ENCODE measurements at regions not wholly inside any gene's neighbourhood (a gene's known extent, or its start where the extent isn't known, plus 50 kb on each side); places are given as distances from the start of the nearest gene placed in this dataset.

GRCh38 chr9:96159596-96159995 is 142.4 kb downstream of the HSD17B3 start:
- Histone ChIP-seq H3K4me3 (no peak overlapping the region), H3K9me3 (peaks cover 0 to 5% (median 3%) of the 10 kb centered on the region in 8 donors), H3K4me1 (peaks cover 0 to 26% (median 4%) of the 10 kb centered on the region in 6 donors), H3K27me3 (replicated peaks in 1 of 7) (peaks cover 0 to 17% (median 0%) of the 10 kb centered on the region in 7 donors), H3K27ac (peak overlapping the region in 2 of 8 donors; percentile 38 to 42), H3K36me3 (no peaks in the 10 kb centered on the region)
- TF ChIP-seq CTCF (IDR thresholded peaks at IDR 0.05 in 8 of 11, conservative IDR thresholded peaks at IDR 0.05 in 3 of 11) (no peak), POLR2AphosphoS5 (IDR thresholded peaks at IDR 0.05) (no peak), POLR2A (IDR thresholded peaks at IDR 0.05) (no peak)
- 80 to 99% (median 92%) methylated on average over 4 of the region's 4 CpGs for WGBS, 5 donors
- intact Hi-C loops (cut with DNase I; ENCODE audit: low total_unique reads): no loop called here
- no peak for DNase-seq

- H3K27me3 ChIP-seq (replicated peaks in 1 of 7): peaks cover 0 to 17% (median 0%) of the 10 kb centered on the region in 7 donors
- H3K36me3 ChIP-seq: no peaks in the 10 kb centered on the region
- WGBS, 5 donors: 24 to 41% (median 35%) methylated on average over 9 of the region's 9 CpGs
- H3K9me3 ChIP-seq: peaks cover 0 to 5% (median 3%) of the 10 kb centered on the region in 8 donors
- intact Hi-C loops (cut with DNase I; ENCODE audit: low total_unique reads): no loop called here
- TF ChIP-seq POLR2AphosphoS5 (IDR thresholded peaks at IDR 0.05): no peak
- peaks cover 0 to 26% (median 2%) of the 10 kb centered on the region in 6 donors for H3K4me1 ChIP-seq
- peak overlapping the region in 2 of 8 donors; percentile 38 to 42 for H3K27ac ChIP-seq
- no peak overlapping the region for H3K4me3 ChIP-seq
- no peak for DNase-seq
Observed at GRCh38 chr9:96158909-96159575, 142.9 kb downstream of the HSD17B3 start.

GRCh38 chr9:96158147-96158546 is 143.8 kb downstream of the HSD17B3 start:
- Histone ChIP-seq H3K36me3 (no peaks in the 10 kb centered on the region), H3K9me3 (peaks cover 0 to 5% (median 3%) of the 10 kb centered on the region in 8 donors), H3K27me3 (replicated peaks in 1 of 7) (peaks cover 0 to 17% (median 0%) of the 10 kb centered on the region in 7 donors), H3K27ac (no peak overlapping the region), H3K4me1 (peaks cover 0 to 26% (median 2%) of the 10 kb centered on the region in 6 donors), H3K4me3 (no peak overlapping the region)
- 88 to 96% (median 94%) methylated on average over 8 of the region's 8 CpGs for WGBS, 5 donors
- DNase-seq: no peak
- intact Hi-C loops (cut with DNase I; ENCODE audit: low total_unique reads): no loop called here
- TF ChIP-seq POLR2A (IDR thresholded peaks at IDR 0.05): no peak
- TF ChIP-seq CTCF (IDR thresholded peaks at IDR 0.05 in 8 of 11, conservative IDR thresholded peaks at IDR 0.05 in 3 of 11): no peak
- TF ChIP-seq POLR2AphosphoS5 (IDR thresholded peaks at IDR 0.05): no peak

GRCh38 chr9:96157675-96158074 is 144.3 kb downstream of the HSD17B3 start:
- Histone ChIP-seq H3K27ac (no peak overlapping the region), H3K4me1 (peaks cover 0 to 26% (median 2%) of the 10 kb centered on the region in 6 donors), H3K9me3 (peaks cover 0 to 5% (median 3%) of the 10 kb centered on the region in 8 donors), H3K27me3 (replicated peaks in 1 of 7) (peaks cover 0 to 17% (median 0%) of the 10 kb centered on the region in 7 donors), H3K4me3 (no peak overlapping the region), H3K36me3 (no peaks in the 10 kb centered on the region)
- WGBS, 5 donors: 0 to 87% (median 33%) methylated on average over 1 of the region's 1 CpG
- DNase-seq: no peak
- TF ChIP-seq POLR2A (IDR thresholded peaks at IDR 0.05) (no peak), POLR2AphosphoS5 (IDR thresholded peaks at IDR 0.05) (no peak), CTCF (IDR thresholded peaks at IDR 0.05 in 8 of 11, conservative IDR thresholded peaks at IDR 0.05 in 3 of 11) (no peak)
- intact Hi-C loops (cut with DNase I; ENCODE audit: low total_unique reads): no loop called here

Data from spleen (tissue), 11 donors.